Hepatocyte (in vitro differentiated cells): ENCODE measurements at regions not wholly inside any gene's neighbourhood (a gene's known extent, or its start where the extent isn't known, plus 50 kb on each side); places are given as distances from the start of the nearest gene placed in this dataset.

Experiments
- CTCF ChIP-seq: fragments of 200-600 bp; sonication (generic); IDR thresholded peaks from 2 replicates; pipeline ENCODE4 v1.5.1; 2016; ENCODE audit warnings: antibody characterized with exemption, mild to moderate bottlenecking; ENCODE audit not compliant: poor library complexity
- EZH2 ChIP-seq: fragments of 200-600 bp; sonication (generic); IDR thresholded peaks from 2 replicates; pipeline ENCODE4 v1.6.1; 2016; ENCODE audit warnings: antibody characterized with exemption, mild to moderate bottlenecking, borderline replicate concordance

GRCh38 chr5:155430192-155430591, 416.6 kb downstream of the KIF4B start:
- no peak for TF ChIP-seq CTCF
- no peak for TF ChIP-seq EZH2
